GM13976 (cell line): ENCODE measurements at regions not wholly inside any gene's neighbourhood (a gene's known extent, or its start where the extent isn't known, plus 50 kb on each side); places are given as distances from the start of the nearest gene placed in this dataset.

Experiments used
- DNase-seq: peaks from one replicate; pipeline ENCODE4 v3.0.0; 2012; ENCODE audit warnings: low spot score
- in situ Hi-C: fragments of 300-500 bp; cut with MboI; formaldehyde crosslinking; loops from one replicate; pipeline ENCODE4 v1.12.0; 2022; ENCODE audit warnings: low sequenced_read_pairs, mixed read lengths, inconsistent platforms; ENCODE audit not compliant: unreplicated experiment
- TF ChIP-seq, protein P1 (sequence below): IDR thresholded peaks from 2 replicates; pipeline ENCODE4 v1.5.1; 2012; ENCODE audit warnings: borderline replicate concordance, mild to moderate bottlenecking; ENCODE audit not compliant: insufficient read depth; ENCODE audit errors: extremely low read depth, missing control alignments, control extremely low read depth

GRCh38 chr11:97966901-97967300 is 1053.8 kb upstream of the CNTN5 start:
- DNase-seq, result no peak
- in situ Hi-C loops, result no loop called here
- TF ChIP-seq, protein P1, sequence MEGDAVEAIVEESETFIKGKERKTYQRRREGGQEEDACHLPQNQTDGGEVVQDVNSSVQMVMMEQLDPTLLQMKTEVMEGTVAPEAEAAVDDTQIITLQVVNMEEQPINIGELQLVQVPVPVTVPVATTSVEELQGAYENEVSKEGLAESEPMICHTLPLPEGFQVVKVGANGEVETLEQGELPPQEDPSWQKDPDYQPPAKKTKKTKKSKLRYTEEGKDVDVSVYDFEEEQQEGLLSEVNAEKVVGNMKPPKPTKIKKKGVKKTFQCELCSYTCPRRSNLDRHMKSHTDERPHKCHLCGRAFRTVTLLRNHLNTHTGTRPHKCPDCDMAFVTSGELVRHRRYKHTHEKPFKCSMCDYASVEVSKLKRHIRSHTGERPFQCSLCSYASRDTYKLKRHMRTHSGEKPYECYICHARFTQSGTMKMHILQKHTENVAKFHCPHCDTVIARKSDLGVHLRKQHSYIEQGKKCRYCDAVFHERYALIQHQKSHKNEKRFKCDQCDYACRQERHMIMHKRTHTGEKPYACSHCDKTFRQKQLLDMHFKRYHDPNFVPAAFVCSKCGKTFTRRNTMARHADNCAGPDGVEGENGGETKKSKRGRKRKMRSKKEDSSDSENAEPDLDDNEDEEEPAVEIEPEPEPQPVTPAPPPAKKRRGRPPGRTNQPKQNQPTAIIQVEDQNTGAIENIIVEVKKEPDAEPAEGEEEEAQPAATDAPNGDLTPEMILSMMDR, result no peak

- no peak for DNase-seq
- in situ Hi-C loops, result no loop called here
- TF ChIP-seq, protein P1, result no peak
These were observed 1052.7 kb upstream of the CNTN5 start for GRCh38 chr11:97968071-97968470.

GRCh38 chr11:97972731-97973130 is 1048.0 kb upstream of the CNTN5 start:
- in situ Hi-C loops, result no loop called here
- no peak for DNase-seq
- TF ChIP-seq, protein P1, result no peak

GRCh38 chr11:97973352-97973857 is 1047.3 kb upstream of the CNTN5 start:
- in situ Hi-C loops, result no loop called here
- TF ChIP-seq, protein P1, result no peak
- DNase-seq, result no peak

DNA sequence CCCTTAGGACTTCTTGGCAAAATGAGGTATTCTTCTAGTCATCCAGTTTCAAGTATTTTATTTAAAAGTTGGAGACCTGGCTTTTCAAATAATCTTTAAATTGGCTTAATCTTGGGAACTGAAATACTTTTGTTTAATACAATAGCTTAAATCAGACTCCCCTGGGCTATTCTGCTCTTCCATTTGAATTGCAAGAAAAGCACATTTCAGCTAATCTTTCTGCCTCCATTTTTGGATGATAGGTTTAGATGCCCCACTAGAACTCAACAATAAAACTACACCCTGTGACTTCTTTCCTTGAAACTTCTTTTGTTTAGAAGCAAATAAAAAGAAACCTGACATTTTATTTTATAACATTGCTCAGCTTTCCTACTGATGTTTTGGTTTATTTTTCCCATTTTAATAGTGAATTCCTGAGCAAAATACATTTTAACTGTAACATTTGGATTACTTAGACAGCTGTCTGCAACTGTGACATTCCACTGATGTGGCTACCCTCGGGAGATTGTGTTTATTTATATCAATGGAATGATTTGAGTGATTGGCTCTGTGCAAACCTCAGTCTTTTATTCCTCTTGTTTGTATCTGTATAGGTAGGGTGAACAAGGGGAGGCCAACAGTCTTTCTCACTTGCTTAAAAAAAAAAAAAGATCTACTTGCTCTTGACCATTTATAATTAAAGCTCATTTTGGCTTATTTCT is 1045.8 kb upstream of the CNTN5 start:
- in situ Hi-C loops, result no loop called here
- DNase-seq, result no peak
- TF ChIP-seq, protein P1, result no peak

DNA sequence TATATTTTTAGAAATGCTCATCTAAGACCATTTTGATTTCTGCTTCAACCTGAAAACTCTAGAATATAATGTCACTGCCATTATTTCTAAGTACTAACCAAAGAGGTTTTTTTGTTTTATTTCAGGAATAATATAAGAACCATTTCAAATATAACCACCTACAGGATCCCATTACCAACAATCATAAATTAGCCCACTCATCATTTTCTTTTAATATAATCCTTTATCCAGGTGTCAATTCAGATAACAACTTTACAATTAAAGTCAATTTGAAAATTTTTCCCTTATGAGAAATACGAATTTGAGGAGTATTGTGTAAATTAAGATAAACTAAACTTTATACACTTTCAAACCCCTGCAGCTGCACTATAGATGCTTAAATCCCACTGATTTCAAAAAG is 1043.0 kb upstream of the CNTN5 start:
- TF ChIP-seq, protein P1, result no peak
- no peak for DNase-seq
- in situ Hi-C loops, result no loop called here
